Liver (tissue), 8 donors: ENCODE measurements at regions not wholly inside any gene's neighbourhood (a gene's known extent, or its start where the extent isn't known, plus 50 kb on each side); places are given as distances from the start of the nearest gene placed in this dataset.

Experiments used
- DNase-seq: peaks from one replicate; pipeline ENCODE4 v3.0.0-alpha.2; 2017; ENCODE audit warnings: low spot score
- H3K27ac ChIP-seq, 2 donors: one replicate each; pipeline ENCODE4 v1.7.0; 2013; ENCODE audit warnings: inconsistent platforms in 2 of 2, low read length in 2 of 2, control low read depth in 1 of 2, low read depth in 1 of 2, mild to moderate bottlenecking in 1 of 2
- H3K27me3 ChIP-seq, 4 donors: one replicate each; pipeline versions ENCODE4 v1.6.1 to v1.7.0; 2013; ENCODE audit warnings: low read length in 3 of 4, inconsistent platforms in 1 of 4, mild to moderate bottlenecking in 1 of 4, moderate library complexity in 1 of 4; ENCODE audit not compliant: control insufficient read depth in 4 of 4, insufficient read depth in 4 of 4
- H3K36me3 ChIP-seq, 4 donors: one replicate each; pipeline versions ENCODE4 v1.6.1 to v1.7.0; 2013; ENCODE audit warnings: low read length in 3 of 4, mild to moderate bottlenecking in 3 of 4, low read depth in 1 of 4, moderate library complexity in 1 of 4; ENCODE audit not compliant: control insufficient read depth in 4 of 4, insufficient read depth in 3 of 4
- H3K4me1 ChIP-seq, 4 donors: one replicate each; pipeline versions ENCODE4 v1.6.1 to v1.7.0; 2013; ENCODE audit warnings: low read length in 3 of 4, mild to moderate bottlenecking in 3 of 4, moderate library complexity in 1 of 4; ENCODE audit not compliant: control insufficient read depth in 4 of 4, insufficient read depth in 4 of 4
- H3K4me3 ChIP-seq, 3 donors: one replicate each; pipeline versions ENCODE4 v1.6.1 to v1.7.0; 2013; ENCODE audit warnings: low read length in 3 of 3, control low read depth in 1 of 3, low read depth in 1 of 3, mild to moderate bottlenecking in 1 of 3
- H3K9ac ChIP-seq, 2 donors: one replicate each; pipeline ENCODE4 v1.7.0; 2013; ENCODE audit warnings: low read length in 2 of 2, mild to moderate bottlenecking in 2 of 2, moderate library complexity in 2 of 2, control low read depth in 1 of 2, low read depth in 1 of 2
- H3K9me3 ChIP-seq, 4 donors: one replicate each; pipeline versions ENCODE4 v1.6.1 to v1.7.0; 2013; ENCODE audit warnings: low read length in 3 of 4; ENCODE audit not compliant: control insufficient read depth in 4 of 4
- EGR1 ChIP-seq, 2 donors: IDR thresholded peaks; 2 replicates each; pipeline ENCODE4 v1.6.1; 2016 to 2018; ENCODE audit warnings: antibody characterized with exemption in 2 of 2, low read depth in 2 of 2
- FOXA1 ChIP-seq: IDR thresholded peaks from 2 replicates; pipeline ENCODE4 v1.6.1; 2016; ENCODE audit warnings: antibody characterized with exemption
- GABPA ChIP-seq, 2 donors: IDR thresholded peaks in 1 of 2; conservative IDR thresholded peaks in 1 of 2; 2 replicates each; pipeline ENCODE4 v1.6.1; 2016; ENCODE audit warnings: antibody characterized with exemption in 2 of 2, mild to moderate bottlenecking in 1 of 2, moderate library complexity in 1 of 2
- HNF4A ChIP-seq, 2 donors: conservative IDR thresholded peaks; 2 replicates each; pipeline ENCODE4 v1.6.1; 2016; ENCODE audit warnings: antibody characterized with exemption in 2 of 2, mild to moderate bottlenecking in 2 of 2
- HNF4G ChIP-seq: IDR thresholded peaks from 2 replicates; pipeline ENCODE4 v1.6.1; 2016; ENCODE audit warnings: antibody characterized with exemption
- JUND ChIP-seq, 2 donors: IDR thresholded peaks; 2 replicates each; pipeline ENCODE4 v1.6.1; 2016; ENCODE audit warnings: antibody characterized with exemption in 2 of 2
- RAD21 ChIP-seq, 2 donors: IDR thresholded peaks; 2 replicates each; pipeline ENCODE4 v1.6.1; 2016; ENCODE audit warnings: antibody characterized with exemption in 2 of 2, mild to moderate bottlenecking in 2 of 2
- RXRA ChIP-seq, 2 donors: IDR thresholded peaks; 2 replicates each; pipeline ENCODE4 v1.6.1; 2017 to 2018; ENCODE audit warnings: antibody characterized with exemption in 2 of 2, mild to moderate bottlenecking in 1 of 2
- SP1 ChIP-seq: IDR thresholded peaks from 2 replicates; pipeline ENCODE4 v1.6.1; 2018; ENCODE audit warnings: antibody characterized with exemption, mild to moderate bottlenecking
- TAF1 ChIP-seq: conservative IDR thresholded peaks from 2 replicates; pipeline ENCODE4 v1.6.1; 2016; ENCODE audit warnings: antibody characterized with exemption, mild to moderate bottlenecking
- YY1 ChIP-seq: IDR thresholded peaks from 2 replicates; pipeline ENCODE4 v1.6.1; 2016; ENCODE audit warnings: antibody characterized with exemption, mild to moderate bottlenecking
- WGBS: extraction: QIAGEN DNeasy Blood & Tissue Kit; methylation state at CpG from one replicate; pipeline ENCODE4 v1.1.7; 2013; 5-methylcytosine and 5-hydroxymethylcytosine counted together
- TF ChIP-seq, protein P1 (sequence below): IDR thresholded peaks from 2 replicates; pipeline ENCODE4 v1.6.1; 2016; ENCODE audit warnings: antibody characterized with exemption
- TF ChIP-seq, protein P2 (sequence below): IDR thresholded peaks from 2 replicates; pipeline ENCODE4 v1.6.1; 2016; ENCODE audit warnings: antibody characterized with exemption
- TF ChIP-seq, protein P3 (sequence below): IDR thresholded peaks from 2 replicates; pipeline ENCODE4 v1.6.1; 2016; ENCODE audit warnings: antibody characterized with exemption, mild to moderate bottlenecking
- TF ChIP-seq, protein P4 (sequence below): fragments of 150-350 bp; IDR thresholded peaks from 2 replicates; pipeline ENCODE4 v1.5.1; 2017; ENCODE audit warnings: improper control_type of control experiment, low read depth, low read length; ENCODE audit not compliant: missing input control
- TF ChIP-seq, protein P5 (sequence below): IDR thresholded peaks from 2 replicates; pipeline ENCODE4 v1.6.1; 2016; ENCODE audit warnings: antibody characterized with exemption
- donor health status: healthy.
- donor health status: healthy.
- donor health status: healthy.
- donor health status: healthy.
- donor health status: healthy.

DNA sequence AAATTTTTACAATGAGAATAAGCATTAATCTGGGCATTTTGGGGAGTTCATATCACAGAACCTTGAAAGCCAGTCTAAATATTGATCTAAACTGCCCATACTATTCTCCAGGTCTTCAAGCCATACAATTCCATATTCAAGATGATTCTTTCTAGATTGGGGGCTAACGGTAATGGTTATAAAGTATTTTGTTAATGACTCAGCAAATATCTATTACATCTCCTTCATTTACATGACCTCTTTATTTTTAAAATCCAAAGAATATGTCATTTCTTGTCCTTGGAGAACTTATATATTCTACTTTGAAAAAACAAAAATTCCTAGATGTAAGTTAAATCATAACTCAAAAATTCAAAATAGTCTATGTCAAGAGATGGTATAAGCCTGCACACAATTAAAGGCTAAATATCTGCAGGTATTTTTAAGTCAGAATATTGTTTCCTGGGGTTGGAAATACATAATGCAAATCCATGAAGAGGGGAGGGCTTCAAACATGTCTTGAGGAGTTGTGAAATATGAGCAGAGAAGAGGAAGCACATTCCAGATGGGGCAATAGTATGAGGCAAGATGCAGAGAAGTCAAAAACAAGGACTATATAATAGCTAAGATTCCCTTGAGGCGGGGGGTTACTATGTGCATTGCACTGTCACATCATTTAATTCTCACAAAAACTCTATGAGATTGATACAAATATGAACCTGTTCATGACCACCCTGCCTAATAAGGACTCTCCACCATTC is 526.4 kb downstream of the NR2F1-AS1 start:
- no peaks in the 10 kb centered on the region for H3K36me3 ChIP-seq
- no peaks in the 10 kb centered on the region for H3K27me3 ChIP-seq
- H3K4me1 ChIP-seq = no peaks in the 10 kb centered on the region
- H3K27ac ChIP-seq = no peak overlapping the region
- WGBS = 47% methylated on average over 2 of the region's 2 CpGs
- no peak overlapping the region for H3K9ac ChIP-seq
- no peak overlapping the region for H3K4me3 ChIP-seq
- no peaks in the 10 kb centered on the region for H3K9me3 ChIP-seq
- TF ChIP-seq SP1 (no peak), TAF1 (no peak), HNF4G (no peak), EGR1 (IDR thresholded peaks at IDR 0.05; ENCODE audit: low read depth in 2 of 2) (no peak), JUND (IDR thresholded peaks at IDR 0.05) (no peak), HNF4A (conservative IDR thresholded peaks at IDR 0.05) (no peak), FOXA1 (no peak), GABPA (IDR thresholded peaks at IDR 0.05 in 1 of 2, conservative IDR thresholded peaks at IDR 0.05 in 1 of 2) (no peak), YY1 (no peak), RAD21 (IDR thresholded peaks at IDR 0.05) (no peak)
- TF ChIP-seq, protein P1, sequence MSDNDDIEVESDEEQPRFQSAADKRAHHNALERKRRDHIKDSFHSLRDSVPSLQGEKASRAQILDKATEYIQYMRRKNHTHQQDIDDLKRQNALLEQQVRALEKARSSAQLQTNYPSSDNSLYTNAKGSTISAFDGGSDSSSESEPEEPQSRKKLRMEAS = no peak
- no peak for DNase-seq

DNA sequence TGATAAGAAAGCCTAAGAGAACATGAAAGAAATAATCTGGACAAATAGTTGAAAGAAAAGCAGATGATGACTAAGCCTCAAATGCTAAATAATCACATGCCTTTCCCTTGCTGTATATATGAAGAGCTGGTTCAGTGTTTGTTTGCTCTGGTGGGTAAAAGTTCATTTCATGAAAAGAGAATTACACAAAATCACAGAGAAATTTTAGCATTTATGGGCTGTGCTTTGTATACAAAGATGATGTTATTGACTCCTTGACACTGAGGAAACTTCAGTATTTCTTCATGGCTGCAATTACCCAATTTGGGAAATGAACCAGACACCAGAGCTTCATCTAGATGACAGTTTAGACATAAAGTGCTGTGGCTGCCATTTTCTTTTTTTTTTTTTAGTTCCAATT is 527.2 kb downstream of the NR2F1-AS1 start:
- no peaks in the 10 kb centered on the region for H3K27me3 ChIP-seq
- H3K36me3 ChIP-seq = no peaks in the 10 kb centered on the region
- no peak overlapping the region for H3K9ac ChIP-seq
- no peaks in the 10 kb centered on the region for H3K4me1 ChIP-seq
- TF ChIP-seq, protein P2, sequence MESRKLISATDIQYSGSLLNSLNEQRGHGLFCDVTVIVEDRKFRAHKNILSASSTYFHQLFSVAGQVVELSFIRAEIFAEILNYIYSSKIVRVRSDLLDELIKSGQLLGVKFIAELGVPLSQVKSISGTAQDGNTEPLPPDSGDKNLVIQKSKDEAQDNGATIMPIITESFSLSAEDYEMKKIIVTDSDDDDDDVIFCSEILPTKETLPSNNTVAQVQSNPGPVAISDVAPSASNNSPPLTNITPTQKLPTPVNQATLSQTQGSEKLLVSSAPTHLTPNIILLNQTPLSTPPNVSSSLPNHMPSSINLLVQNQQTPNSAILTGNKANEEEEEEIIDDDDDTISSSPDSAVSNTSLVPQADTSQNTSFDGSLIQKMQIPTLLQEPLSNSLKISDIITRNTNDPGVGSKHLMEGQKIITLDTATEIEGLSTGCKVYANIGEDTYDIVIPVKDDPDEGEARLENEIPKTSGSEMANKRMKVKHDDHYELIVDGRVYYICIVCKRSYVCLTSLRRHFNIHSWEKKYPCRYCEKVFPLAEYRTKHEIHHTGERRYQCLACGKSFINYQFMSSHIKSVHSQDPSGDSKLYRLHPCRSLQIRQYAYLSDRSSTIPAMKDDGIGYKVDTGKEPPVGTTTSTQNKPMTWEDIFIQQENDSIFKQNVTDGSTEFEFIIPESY = no peak
- no peak for TF ChIP-seq GABPA (IDR thresholded peaks at IDR 0.05 in 1 of 2, conservative IDR thresholded peaks at IDR 0.05 in 1 of 2)
- TF ChIP-seq, protein P3, sequence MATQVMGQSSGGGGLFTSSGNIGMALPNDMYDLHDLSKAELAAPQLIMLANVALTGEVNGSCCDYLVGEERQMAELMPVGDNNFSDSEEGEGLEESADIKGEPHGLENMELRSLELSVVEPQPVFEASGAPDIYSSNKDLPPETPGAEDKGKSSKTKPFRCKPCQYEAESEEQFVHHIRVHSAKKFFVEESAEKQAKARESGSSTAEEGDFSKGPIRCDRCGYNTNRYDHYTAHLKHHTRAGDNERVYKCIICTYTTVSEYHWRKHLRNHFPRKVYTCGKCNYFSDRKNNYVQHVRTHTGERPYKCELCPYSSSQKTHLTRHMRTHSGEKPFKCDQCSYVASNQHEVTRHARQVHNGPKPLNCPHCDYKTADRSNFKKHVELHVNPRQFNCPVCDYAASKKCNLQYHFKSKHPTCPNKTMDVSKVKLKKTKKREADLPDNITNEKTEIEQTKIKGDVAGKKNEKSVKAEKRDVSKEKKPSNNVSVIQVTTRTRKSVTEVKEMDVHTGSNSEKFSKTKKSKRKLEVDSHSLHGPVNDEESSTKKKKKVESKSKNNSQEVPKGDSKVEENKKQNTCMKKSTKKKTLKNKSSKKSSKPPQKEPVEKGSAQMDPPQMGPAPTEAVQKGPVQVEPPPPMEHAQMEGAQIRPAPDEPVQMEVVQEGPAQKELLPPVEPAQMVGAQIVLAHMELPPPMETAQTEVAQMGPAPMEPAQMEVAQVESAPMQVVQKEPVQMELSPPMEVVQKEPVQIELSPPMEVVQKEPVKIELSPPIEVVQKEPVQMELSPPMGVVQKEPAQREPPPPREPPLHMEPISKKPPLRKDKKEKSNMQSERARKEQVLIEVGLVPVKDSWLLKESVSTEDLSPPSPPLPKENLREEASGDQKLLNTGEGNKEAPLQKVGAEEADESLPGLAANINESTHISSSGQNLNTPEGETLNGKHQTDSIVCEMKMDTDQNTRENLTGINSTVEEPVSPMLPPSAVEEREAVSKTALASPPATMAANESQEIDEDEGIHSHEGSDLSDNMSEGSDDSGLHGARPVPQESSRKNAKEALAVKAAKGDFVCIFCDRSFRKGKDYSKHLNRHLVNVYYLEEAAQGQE = no peak
- TF ChIP-seq FOXA1 = no peak
- TF ChIP-seq, protein P1 = no peak
- TF ChIP-seq, protein P4, sequence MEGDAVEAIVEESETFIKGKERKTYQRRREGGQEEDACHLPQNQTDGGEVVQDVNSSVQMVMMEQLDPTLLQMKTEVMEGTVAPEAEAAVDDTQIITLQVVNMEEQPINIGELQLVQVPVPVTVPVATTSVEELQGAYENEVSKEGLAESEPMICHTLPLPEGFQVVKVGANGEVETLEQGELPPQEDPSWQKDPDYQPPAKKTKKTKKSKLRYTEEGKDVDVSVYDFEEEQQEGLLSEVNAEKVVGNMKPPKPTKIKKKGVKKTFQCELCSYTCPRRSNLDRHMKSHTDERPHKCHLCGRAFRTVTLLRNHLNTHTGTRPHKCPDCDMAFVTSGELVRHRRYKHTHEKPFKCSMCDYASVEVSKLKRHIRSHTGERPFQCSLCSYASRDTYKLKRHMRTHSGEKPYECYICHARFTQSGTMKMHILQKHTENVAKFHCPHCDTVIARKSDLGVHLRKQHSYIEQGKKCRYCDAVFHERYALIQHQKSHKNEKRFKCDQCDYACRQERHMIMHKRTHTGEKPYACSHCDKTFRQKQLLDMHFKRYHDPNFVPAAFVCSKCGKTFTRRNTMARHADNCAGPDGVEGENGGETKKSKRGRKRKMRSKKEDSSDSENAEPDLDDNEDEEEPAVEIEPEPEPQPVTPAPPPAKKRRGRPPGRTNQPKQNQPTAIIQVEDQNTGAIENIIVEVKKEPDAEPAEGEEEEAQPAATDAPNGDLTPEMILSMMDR = no peak
- TF ChIP-seq YY1 = no peak
- TF ChIP-seq, protein P5, sequence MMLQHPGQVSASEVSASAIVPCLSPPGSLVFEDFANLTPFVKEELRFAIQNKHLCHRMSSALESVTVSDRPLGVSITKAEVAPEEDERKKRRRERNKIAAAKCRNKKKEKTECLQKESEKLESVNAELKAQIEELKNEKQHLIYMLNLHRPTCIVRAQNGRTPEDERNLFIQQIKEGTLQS = no peak
- TF ChIP-seq HNF4G = no peak
- TF ChIP-seq JUND (IDR thresholded peaks at IDR 0.05) = no peak
- TF ChIP-seq RXRA (IDR thresholded peaks at IDR 0.05) = no peak
- H3K9me3 ChIP-seq = no peaks in the 10 kb centered on the region
- no peak for DNase-seq
- no peak overlapping the region for H3K27ac ChIP-seq
- no peak overlapping the region for H3K4me3 ChIP-seq
